ENCODE measurements at regions not wholly inside any gene's neighbourhood (a gene's known extent, or its start where the extent isn't known, plus 50 kb on each side); places are given as distances from the start of the nearest gene placed in this dataset.
"Not testable (repeated sequence)": the region's sequence is repeated elsewhere in the genome, so short reads cannot be mapped to it uniquely, and the experiment has no call there.

DNA sequence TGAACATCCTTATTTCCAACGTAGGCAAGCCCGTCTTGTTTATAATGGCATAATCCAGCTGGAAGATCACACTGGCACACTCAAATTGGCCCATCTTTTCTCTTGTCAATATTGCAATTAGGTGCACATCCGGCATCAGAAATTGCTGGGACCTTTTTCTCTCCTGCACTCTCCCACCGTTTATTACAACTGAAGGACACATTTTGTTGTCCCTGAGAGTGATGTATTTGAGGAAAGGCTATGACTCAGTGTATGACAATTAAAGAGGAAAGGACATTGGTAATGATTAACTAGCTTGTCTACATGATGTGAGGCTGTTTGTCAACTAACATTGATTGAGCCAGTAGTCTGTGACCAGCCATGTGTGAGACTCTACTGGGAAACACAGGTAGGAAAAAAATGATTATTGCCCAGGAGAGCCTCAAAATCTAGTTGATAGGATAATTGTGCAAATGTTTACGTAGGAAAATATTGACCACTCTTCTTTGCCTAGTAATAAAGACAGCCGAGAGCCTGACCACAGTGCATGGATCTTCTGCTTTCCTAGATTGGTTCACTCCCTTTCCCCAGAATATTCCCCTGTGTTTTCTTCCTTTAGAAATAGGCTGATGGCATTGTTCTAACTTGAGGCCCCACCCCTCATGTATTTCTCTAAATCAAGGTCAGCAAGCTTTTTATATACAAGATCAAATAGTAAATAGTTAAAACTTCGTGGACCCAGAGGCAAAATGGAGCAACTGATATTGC lies 230.0 kb upstream of the BTBD3 start:
- H3K9me3 Mint-ChIP-seq, result peaks cover under 1% of the 10 kb centered on the region
- H3K36me3 Mint-ChIP-seq (ENCODE audit: low read depth), result no peaks in the 10 kb centered on the region
- peaks cover 8% of the 10 kb centered on the region for H3K27me3 Mint-ChIP-seq (ENCODE audit: insufficient read depth)
- no peak for DNase-seq (ENCODE audit: low spot score)
- no peaks in the 10 kb centered on the region for H3K4me1 Mint-ChIP-seq (ENCODE audit: low read depth)
- intact Hi-C loops (cut with micrococcal nuclease), result no loop called here
- no peak overlapping the region for H3K27ac Mint-ChIP-seq
- no peak overlapping the region for H3K4me3 Mint-ChIP-seq

DNA sequence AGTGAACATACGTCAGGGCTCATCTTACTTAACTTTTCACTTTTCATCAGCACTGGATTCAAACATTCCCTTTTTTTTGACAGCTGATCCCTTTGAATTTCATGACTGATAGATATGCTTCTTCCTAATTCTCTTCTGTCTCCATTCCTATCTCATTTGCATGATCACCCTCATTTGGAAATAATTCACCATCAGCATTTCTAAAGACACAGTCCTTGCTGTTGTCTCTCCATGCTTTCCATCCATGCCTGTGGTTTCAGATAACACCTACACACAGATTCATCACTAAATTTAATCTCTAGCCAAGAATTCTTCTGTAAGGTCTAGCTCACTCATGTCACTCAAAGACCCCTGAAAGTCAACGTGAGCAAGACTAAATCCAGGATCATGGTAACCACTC lies 228.4 kb upstream of the BTBD3 start:
- no peaks in the 10 kb centered on the region for H3K36me3 Mint-ChIP-seq (ENCODE audit: low read depth)
- H3K9me3 Mint-ChIP-seq, result peaks cover 6% of the 10 kb centered on the region
- H3K4me1 Mint-ChIP-seq (ENCODE audit: low read depth), result no peaks in the 10 kb centered on the region
- H3K27ac Mint-ChIP-seq, result no peak overlapping the region
- intact Hi-C loops (cut with micrococcal nuclease), result no loop called here
- H3K4me3 Mint-ChIP-seq, result no peak overlapping the region
- H3K27me3 Mint-ChIP-seq (ENCODE audit: insufficient read depth), result peaks cover 8% of the 10 kb centered on the region
- DNase-seq (ENCODE audit: low spot score), result no peak

DNA sequence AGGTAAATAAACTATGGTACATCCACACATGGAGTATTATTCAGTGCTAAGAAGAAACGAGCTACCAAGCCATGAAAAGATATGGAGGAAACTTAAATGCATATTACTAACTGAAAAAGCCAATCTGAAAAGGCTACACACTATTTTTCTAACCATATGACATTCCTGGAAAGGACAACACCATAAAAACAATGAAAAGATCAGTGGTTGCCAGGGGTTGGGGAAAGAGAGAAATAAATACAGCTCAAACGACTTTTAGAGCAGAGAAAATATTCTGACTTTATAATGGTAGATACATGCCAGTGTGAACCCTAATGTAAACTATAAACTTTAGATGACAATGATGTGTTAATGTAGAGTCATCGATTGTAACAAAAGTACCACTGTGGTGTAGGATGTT lies 225.9 kb upstream of the BTBD3 start:
- Mint-ChIP-seq H3K9me3 (peaks cover 6% of the 10 kb centered on the region), H3K4me3 (no peak overlapping the region), H3K4me1 (ENCODE audit: low read depth) (no peaks in the 10 kb centered on the region), H3K36me3 (ENCODE audit: low read depth) (no peaks in the 10 kb centered on the region), H3K27me3 (ENCODE audit: insufficient read depth) (peaks cover 2% of the 10 kb centered on the region), H3K27ac (no peak overlapping the region)
- DNase-seq (ENCODE audit: low spot score), result no peak
- intact Hi-C loops (cut with micrococcal nuclease), result no loop called here

DNA sequence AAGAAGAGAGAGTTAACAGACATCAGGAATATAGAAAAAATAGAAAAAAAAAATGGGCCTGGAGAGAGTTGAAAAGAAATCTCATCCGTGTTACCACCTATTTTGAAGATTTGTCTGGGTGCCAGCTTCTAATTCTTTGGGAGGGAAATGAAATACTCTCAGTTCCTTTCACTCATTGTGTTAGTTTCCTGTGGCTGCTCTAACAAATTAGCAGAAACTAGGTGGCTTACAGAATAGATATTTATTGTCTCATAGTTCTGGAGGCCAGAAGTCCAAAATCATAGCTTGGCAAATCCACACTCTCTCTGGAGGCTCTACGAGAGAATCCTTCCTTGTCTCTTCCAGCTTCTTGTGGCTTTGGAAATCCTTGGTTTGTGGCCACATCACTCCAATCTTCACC lies 225.1 kb upstream of the BTBD3 start:
- H3K36me3 Mint-ChIP-seq (ENCODE audit: low read depth), result no peaks in the 10 kb centered on the region
- peaks cover 6% of the 10 kb centered on the region for H3K9me3 Mint-ChIP-seq
- intact Hi-C loops (cut with micrococcal nuclease), result no loop called here
- H3K4me1 Mint-ChIP-seq (ENCODE audit: low read depth), result no peaks in the 10 kb centered on the region
- H3K27me3 Mint-ChIP-seq (ENCODE audit: insufficient read depth), result peaks cover 2% of the 10 kb centered on the region
- H3K27ac Mint-ChIP-seq, result no peak overlapping the region
- no peak for DNase-seq (ENCODE audit: low spot score)
- no peak overlapping the region for H3K4me3 Mint-ChIP-seq

DNA sequence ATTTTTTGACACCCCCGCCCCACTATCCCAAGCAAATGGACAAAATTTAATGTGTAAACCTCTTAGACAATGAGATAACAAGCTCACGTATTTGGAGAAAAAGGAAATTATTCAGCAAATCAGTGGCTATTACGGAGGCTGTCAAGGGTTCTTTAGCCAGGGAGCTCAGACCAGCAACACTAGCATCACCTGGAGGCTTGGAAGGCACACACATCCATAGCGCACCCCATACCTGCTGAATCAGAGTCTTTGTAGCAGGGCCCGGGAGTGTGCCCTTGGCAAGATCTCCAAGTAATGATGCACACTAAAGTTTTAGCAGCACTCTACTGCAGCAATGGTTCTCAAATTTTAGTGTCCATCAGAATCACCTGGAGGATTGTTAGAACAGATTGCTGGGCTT lies 223.2 kb upstream of the BTBD3 start:
- no peak overlapping the region for H3K4me3 Mint-ChIP-seq
- intact Hi-C loops (cut with micrococcal nuclease), result no loop called here
- H3K36me3 Mint-ChIP-seq (ENCODE audit: low read depth), result no peaks in the 10 kb centered on the region
- H3K27me3 Mint-ChIP-seq (ENCODE audit: insufficient read depth), result no peaks in the 10 kb centered on the region
- H3K9me3 Mint-ChIP-seq, result peaks cover 10% of the 10 kb centered on the region
- no peak for DNase-seq (ENCODE audit: low spot score)
- no peaks in the 10 kb centered on the region for H3K4me1 Mint-ChIP-seq (ENCODE audit: low read depth)
- H3K27ac Mint-ChIP-seq, result no peak overlapping the region

DNA sequence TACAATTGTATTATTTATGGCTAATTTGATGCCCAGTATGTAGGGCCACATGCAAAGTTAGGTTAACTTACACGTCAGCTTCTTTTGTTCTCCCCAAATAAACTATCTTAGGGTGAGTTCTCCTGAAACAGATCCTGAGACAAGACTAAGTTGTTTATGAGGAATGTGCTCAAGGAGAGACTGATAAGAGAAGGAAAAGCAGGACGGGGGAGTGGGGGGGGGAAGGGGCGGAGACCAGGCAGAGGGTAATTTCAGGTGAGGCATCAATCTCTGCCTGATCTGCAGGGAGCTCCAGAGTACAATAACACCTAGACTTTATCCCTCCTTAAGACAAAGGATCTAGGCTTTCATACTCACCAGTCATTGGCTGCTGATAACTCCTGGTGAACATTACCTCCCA lies 220.6 kb upstream of the BTBD3 start:
- no peaks in the 10 kb centered on the region for H3K36me3 Mint-ChIP-seq (ENCODE audit: low read depth)
- H3K4me1 Mint-ChIP-seq (ENCODE audit: low read depth), result no peaks in the 10 kb centered on the region
- intact Hi-C loops (cut with micrococcal nuclease), result no loop called here
- DNase-seq (ENCODE audit: low spot score), result no peak
- H3K4me3 Mint-ChIP-seq, result no peak overlapping the region
- no peaks in the 10 kb centered on the region for H3K27me3 Mint-ChIP-seq (ENCODE audit: insufficient read depth)
- H3K9me3 Mint-ChIP-seq, result peaks cover 10% of the 10 kb centered on the region
- H3K27ac Mint-ChIP-seq, result no peak overlapping the region

DNA sequence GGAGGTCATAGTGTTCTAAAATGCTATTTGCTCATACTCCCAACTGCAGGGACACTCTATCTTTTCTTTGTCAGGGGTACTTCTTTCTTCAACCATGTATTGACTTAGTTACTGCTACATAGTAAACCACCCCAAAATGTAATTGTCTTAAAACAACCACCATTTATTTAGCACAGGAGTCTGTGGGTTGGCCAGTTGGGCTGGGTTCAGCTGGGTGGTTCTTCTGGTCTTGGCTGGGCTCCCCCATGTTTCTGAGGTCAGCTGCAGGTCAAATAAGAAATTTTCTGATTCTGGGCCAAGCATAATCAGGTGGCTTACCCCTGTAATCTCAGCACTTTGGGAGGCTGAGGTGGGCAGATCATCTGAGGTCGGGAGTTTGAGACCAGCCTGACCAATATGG lies 220.0 kb upstream of the BTBD3 start:
- no peak for DNase-seq (ENCODE audit: low spot score)
- Mint-ChIP-seq H3K27me3 (ENCODE audit: insufficient read depth) (no peaks in the 10 kb centered on the region), H3K36me3 (ENCODE audit: low read depth) (no peaks in the 10 kb centered on the region), H3K9me3 (peaks cover 10% of the 10 kb centered on the region), H3K4me1 (ENCODE audit: low read depth) (no peaks in the 10 kb centered on the region), H3K27ac (no peak overlapping the region), H3K4me3 (no peak overlapping the region)
- intact Hi-C loops (cut with micrococcal nuclease), result no loop called here

DNA sequence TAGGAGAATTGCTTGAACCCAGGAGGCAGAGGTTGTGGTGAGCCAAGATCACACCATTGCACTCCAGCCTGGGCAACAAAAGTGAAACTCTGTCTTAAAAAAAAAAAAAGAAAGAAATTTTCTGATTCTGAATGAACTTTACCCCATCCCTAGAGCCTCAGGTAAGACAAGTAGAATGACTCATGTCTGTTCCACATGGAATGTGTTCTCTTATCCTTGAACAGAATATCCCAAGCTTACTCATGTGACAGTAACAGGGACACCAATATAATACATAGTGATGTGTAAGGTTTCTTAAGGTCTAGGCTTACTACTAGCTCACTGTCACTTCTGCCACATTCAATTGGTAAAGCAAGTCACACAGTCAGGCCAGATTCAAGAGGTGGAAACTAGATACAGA lies 219.6 kb upstream of the BTBD3 start:
- H3K9me3 Mint-ChIP-seq, result peaks cover 7% of the 10 kb centered on the region
- no peaks in the 10 kb centered on the region for H3K4me1 Mint-ChIP-seq (ENCODE audit: low read depth)
- H3K36me3 Mint-ChIP-seq (ENCODE audit: low read depth), result no peaks in the 10 kb centered on the region
- H3K27ac Mint-ChIP-seq, result no peak overlapping the region
- H3K27me3 Mint-ChIP-seq (ENCODE audit: insufficient read depth), result no peaks in the 10 kb centered on the region
- H3K4me3 Mint-ChIP-seq, result no peak overlapping the region
- intact Hi-C loops (cut with micrococcal nuclease), result no loop called here
- DNase-seq (ENCODE audit: low spot score), result no peak

DNA sequence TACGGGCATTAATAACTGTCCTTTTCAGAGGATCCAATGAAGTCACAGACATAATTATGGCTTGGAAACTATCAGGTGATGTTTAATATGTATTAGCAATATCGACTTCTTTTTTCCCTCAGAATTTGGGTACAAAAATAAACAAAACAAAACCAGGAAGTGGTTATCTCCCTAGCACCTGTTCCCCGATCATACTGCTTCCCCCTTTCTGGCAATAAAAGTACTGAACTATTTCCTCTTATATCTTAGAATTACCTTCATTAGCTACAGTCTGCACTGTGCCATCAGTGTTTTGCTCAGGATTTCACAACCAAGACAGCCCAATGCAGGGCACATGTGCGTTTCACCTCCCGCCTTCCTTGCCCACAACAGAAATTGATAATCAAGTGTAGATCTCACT lies 216.9 kb upstream of the BTBD3 start:
- Mint-ChIP-seq H3K36me3 (ENCODE audit: low read depth) (no peaks in the 10 kb centered on the region), H3K4me3 (no peak overlapping the region), H3K27me3 (ENCODE audit: insufficient read depth) (no peaks in the 10 kb centered on the region), H3K27ac (no peak overlapping the region), H3K9me3 (peaks cover 4% of the 10 kb centered on the region), H3K4me1 (ENCODE audit: low read depth) (no peaks in the 10 kb centered on the region)
- intact Hi-C loops (cut with micrococcal nuclease), result no loop called here
- no peak for DNase-seq (ENCODE audit: low spot score)

DNA sequence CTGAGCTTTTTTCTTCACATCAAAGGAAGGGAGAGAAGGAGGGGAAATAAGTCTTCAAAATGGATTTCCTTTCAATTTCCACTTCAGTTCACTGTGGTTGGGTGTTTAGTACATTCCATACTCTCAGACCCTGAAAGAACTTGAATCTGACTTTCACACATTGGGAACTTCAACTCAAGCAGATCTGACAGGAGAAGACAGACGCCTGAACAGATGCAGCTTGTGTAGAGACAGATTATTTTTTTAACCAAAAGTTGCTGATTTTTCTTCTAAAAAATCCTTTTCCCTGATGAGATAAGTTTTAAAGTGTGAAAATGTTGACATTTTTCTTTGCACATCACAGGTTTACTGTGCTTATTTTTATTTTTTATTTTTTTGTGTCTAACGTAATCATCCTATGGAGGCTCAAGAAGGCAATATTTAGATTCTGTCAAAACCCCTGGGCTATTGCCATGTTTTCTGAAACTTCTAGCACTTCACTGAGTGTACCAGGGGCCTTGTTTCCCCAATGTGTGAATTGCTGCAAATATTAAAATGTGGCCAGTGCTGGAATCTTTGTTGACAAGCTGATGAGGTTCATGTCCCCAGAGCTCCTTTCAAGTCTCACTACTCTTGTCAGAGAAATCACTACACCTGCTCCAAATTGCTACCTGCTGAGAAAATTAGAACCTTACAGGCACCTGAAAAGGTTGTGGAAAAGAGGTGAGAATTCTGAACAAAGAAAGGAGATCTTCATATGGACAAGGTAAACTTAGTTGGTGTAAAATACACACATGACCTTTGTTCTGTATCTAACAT lies 214.8 kb upstream of the BTBD3 start:
- Mint-ChIP-seq H3K27me3 (ENCODE audit: insufficient read depth) (no peaks in the 10 kb centered on the region), H3K4me1 (ENCODE audit: low read depth) (no peaks in the 10 kb centered on the region), H3K36me3 (ENCODE audit: low read depth) (no peaks in the 10 kb centered on the region), H3K4me3 (no peak overlapping the region), H3K9me3 (peaks cover 4% of the 10 kb centered on the region), H3K27ac (no peak overlapping the region)
- intact Hi-C loops (cut with micrococcal nuclease), result no loop called here
- DNase-seq (ENCODE audit: low spot score), result no peak

DNA sequence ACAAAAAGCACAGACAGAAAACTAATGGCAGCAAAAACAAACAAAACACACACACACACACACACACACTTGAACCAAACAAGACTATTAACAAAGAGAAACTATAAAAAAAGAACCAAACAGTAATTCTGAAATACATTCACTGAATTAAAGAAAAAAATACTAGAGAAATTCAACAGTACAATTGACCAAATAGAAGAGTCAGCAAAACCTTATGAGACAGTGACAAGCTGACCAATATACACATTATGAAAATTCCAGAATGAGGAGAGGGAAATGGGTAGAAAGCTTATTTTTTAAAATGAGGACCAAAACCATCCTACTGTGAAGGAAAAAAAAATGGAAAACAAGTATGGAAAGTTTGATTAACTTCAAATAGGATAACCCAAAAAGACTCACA lies 212.2 kb upstream of the BTBD3 start:
- DNase-seq (ENCODE audit: low spot score), result no peak
- H3K9me3 Mint-ChIP-seq, result no peaks in the 10 kb centered on the region
- no peak overlapping the region for H3K4me3 Mint-ChIP-seq
- intact Hi-C loops (cut with micrococcal nuclease), result no loop called here
- no peaks in the 10 kb centered on the region for H3K4me1 Mint-ChIP-seq (ENCODE audit: low read depth)
- H3K36me3 Mint-ChIP-seq (ENCODE audit: low read depth), result no peaks in the 10 kb centered on the region
- H3K27ac Mint-ChIP-seq, result no peak overlapping the region
- H3K27me3 Mint-ChIP-seq (ENCODE audit: insufficient read depth), result no peaks in the 10 kb centered on the region

DNA sequence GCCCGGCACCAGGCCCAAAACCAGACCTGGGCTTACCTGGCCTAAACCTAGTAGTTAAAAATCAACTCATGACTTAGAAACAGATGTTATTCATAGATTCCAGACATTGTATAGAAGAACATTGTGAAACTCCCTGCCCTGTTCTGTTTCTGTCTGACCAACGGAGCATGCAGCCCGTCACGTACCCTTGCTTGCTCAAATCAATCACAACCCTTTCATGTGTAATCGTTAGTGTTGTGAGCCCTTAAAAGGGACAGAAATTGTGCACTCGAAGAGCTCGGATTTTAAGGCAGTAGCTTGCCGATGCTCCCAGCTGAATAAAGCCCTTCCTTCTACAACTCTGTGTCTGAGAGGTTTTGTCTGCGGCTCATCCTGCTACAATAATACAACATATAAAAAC lies 209.5 kb upstream of the BTBD3 start:
- H3K4me3 Mint-ChIP-seq; H3K36me3 Mint-ChIP-seq (ENCODE audit: low read depth); H3K27me3 Mint-ChIP-seq (ENCODE audit: insufficient read depth); intact Hi-C loops (cut with micrococcal nuclease); DNase-seq (ENCODE audit: low spot score); H3K27ac Mint-ChIP-seq; H3K4me1 Mint-ChIP-seq (ENCODE audit: low read depth); H3K9me3 Mint-ChIP-seq: not testable (repeated sequence)

DNA sequence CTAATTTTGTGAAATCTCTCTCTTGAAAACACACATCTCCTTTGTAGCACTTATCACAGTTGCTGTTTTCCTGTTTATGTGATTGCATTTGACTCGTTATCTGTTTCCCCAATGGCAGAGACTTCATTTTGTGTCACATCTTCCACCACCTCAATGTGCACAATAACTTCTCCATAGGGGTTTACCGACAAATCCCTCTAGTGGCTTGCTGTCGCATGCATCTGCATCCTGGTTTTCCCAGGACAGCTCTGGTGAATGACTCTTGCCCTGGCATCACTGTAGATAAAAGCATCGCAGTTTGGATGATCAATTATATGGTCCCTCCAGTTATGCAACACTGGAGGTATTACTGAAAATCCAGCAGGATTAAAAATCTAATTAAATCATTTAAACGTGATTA lies 206.5 kb upstream of the BTBD3 start:
- H3K36me3 Mint-ChIP-seq (ENCODE audit: low read depth), result no peaks in the 10 kb centered on the region
- no peaks in the 10 kb centered on the region for H3K27me3 Mint-ChIP-seq (ENCODE audit: insufficient read depth)
- H3K9me3 Mint-ChIP-seq, result no peaks in the 10 kb centered on the region
- H3K4me3 Mint-ChIP-seq, result no peak overlapping the region
- intact Hi-C loops (cut with micrococcal nuclease), result no loop called here
- H3K4me1 Mint-ChIP-seq (ENCODE audit: low read depth), result no peaks in the 10 kb centered on the region
- H3K27ac Mint-ChIP-seq, result no peak overlapping the region
- no peak for DNase-seq (ENCODE audit: low spot score)

Data from activated T-helper 1 cell treated with anti-CD3 and anti-CD28 coated beads, Interleukin-12 subunit alpha, Interleukin-12 subunit beta, Interleukin-2, Interleukin-4 antibody, amounts not matched to agents 30 ng/mL and 10 ng/mL and 1 ng/mL, durations not matched to agents 14 hours and 24 hours and 36 hours (primary cell).